ENCODE measurements at regions not wholly inside any gene's neighbourhood (a gene's known extent, or its start where the extent isn't known, plus 50 kb on each side); places are given as distances from the start of the nearest gene placed in this dataset.

DNA sequence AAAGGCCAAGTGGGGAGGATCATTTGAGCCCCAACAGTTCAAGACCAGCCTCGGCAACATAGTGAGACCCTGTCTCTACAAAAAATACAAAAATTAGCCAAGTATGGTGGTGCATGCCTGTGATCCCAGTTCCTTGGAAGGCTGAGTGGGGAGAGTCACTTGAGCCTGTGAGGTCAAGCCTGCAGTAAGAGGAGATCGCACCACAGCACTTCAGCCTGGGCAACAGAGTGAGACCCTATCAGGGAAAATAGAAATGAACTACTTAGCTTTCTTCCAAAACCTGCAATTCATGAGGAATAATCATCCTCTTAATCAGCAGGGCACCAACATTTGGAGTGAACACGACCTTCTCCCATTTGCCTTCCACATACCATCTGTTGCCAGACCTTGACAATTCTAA lies 96.1 kb downstream of the OR2K2 start:
- Mint-ChIP-seq H3K4me1 (peaks cover 4% of the 10 kb centered on the region), H3K27me3 (no peaks in the 10 kb centered on the region), H3K27ac (no peak overlapping the region), H3K4me3 (no peak overlapping the region), H3K36me3 (no peaks in the 10 kb centered on the region), H3K9me3 (no peaks in the 10 kb centered on the region)
- POLR2A ChIA-PET, result no interaction called here
- DNase-seq, result no peak
- ATAC-seq (ENCODE audit: low read depth), result no peak

DNA sequence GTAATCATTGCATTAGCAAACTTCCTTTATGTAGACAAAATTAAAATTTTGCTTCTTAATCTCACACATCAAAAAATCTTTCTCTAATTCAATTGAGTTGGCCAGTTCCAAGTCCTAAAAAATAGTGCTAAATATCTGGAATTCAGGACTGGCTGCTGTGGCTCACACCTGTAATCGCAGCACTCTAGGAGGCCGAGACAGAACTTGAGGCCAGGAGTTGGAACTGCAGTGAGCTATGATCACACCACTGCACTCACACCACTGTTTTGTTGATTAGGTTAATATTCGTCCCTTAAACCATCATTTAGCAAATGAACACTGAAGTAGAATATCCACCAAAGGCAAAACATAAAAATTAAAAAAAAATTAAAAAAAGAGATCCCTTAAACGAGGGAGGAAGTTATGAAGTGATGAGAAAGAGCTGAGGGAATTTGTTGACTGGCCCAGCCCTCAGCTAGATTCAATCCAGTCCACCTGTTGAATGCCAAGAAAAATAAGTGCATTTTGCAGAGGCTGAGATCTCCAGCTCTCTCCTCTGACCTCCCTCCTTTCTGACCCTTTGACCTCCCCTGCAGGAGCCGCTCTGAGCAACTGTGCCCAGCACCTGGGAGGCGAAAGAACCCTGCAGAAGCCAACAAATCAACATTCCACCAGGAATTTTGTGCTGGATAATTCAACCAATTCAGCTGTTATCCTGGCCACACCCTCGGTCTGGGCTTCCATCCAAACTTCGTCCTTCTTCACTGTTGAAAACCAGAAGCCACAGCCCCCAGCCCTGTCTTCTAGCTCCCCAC lies 96.8 kb downstream of the OR2K2 start:
- H3K27ac Mint-ChIP-seq, result no peak overlapping the region
- no peaks in the 10 kb centered on the region for H3K36me3 Mint-ChIP-seq
- ATAC-seq (ENCODE audit: low read depth), result no peak
- H3K27me3 Mint-ChIP-seq, result no peaks in the 10 kb centered on the region
- no peak overlapping the region for H3K4me3 Mint-ChIP-seq
- H3K4me1 Mint-ChIP-seq, result peaks cover 4% of the 10 kb centered on the region
- no peaks in the 10 kb centered on the region for H3K9me3 Mint-ChIP-seq
- no peak for DNase-seq
- POLR2A ChIA-PET, result no interaction called here

DNA sequence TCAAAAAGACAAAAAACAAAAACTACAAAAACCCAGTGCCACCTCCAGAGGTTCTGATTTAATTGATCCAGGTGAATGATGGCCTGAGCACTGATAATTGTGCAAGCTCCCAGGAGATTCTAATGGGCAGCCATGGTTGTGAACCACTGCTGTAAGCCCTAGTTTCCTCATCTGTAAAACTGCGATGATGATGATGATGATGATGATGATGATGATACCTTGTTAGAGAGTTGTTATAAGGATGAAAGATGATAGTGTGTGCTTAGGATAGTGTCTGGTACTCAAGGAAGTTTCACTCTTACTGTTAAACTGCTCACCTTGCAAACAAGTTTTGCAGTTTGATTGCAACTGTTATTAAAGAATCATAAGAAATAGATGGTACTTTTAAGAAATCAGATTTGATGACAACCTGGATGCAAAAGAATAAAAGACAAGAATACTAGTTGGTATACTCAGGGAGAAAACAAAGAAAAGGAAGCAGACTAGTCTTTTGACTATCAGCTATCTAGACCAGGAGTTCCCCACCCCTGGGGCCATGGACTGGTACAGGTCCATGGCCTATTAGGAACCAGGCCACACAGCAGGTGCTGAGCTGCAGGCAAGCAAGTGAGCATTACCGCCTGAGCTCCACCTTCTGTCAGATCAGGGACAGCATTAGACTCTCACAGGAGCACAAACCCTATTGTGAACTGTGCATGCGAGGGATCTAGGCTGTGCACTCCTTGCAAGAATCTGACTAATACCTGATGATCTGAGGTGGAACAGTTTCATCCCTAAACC lies 98.0 kb downstream of the OR2K2 start:
- no peaks in the 10 kb centered on the region for H3K4me1 Mint-ChIP-seq
- no peak for DNase-seq
- H3K27ac Mint-ChIP-seq, result no peak overlapping the region
- no peaks in the 10 kb centered on the region for H3K9me3 Mint-ChIP-seq
- H3K36me3 Mint-ChIP-seq, result no peaks in the 10 kb centered on the region
- no peaks in the 10 kb centered on the region for H3K27me3 Mint-ChIP-seq
- no peak for ATAC-seq (ENCODE audit: low read depth)
- POLR2A ChIA-PET, result no interaction called here
- H3K4me3 Mint-ChIP-seq, result no peak overlapping the region

DNA sequence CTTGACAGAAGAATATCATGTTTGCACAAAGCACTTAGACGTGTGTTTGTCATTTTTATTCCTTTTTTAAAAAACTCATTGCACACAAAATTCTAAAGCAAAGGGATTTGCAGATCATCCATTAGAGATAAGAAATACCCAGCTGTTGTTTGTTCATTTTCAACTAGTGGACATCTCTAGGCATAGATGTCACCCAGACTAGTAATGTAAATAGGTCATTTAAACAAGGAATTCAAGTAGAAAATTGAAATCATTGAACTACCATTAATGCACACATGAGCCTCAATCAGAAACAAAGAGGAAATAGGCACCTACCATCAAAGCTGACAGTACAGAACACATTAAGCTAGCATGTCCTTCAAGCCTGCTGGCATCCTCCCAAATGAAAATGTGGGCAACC lies 107.3 kb downstream of the OR2K2 start:
- Mint-ChIP-seq H3K27me3 (no peaks in the 10 kb centered on the region), H3K27ac (no peak overlapping the region), H3K4me1 (no peaks in the 10 kb centered on the region), H3K9me3 (peaks cover 2% of the 10 kb centered on the region), H3K36me3 (no peaks in the 10 kb centered on the region), H3K4me3 (no peak overlapping the region)
- ATAC-seq (ENCODE audit: low read depth), result no peak
- POLR2A ChIA-PET, result no interaction called here
- DNase-seq, result no peak

DNA sequence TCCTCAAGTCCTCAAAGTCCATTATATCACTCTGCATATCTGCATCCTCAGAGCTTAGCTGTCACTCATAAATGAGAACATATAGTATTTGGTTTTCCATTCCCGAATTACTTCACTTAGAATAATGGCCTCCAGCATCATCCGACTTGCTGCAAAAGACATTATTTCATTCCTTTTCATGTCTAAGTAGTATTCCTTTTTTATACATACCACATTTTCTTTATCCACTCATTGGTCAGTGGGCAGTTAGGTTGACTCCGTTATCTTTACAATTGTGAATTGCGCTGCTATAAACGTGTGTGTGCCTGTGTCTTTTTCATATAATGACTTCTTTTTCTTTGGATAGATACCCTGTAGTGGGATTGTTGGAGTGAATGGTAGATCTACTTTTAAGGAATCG lies 117.2 kb downstream of the OR2K2 start:
- no peaks in the 10 kb centered on the region for H3K9me3 Mint-ChIP-seq
- no peak overlapping the region for H3K4me3 Mint-ChIP-seq
- no peak overlapping the region for H3K27ac Mint-ChIP-seq
- no peaks in the 10 kb centered on the region for H3K27me3 Mint-ChIP-seq
- no peaks in the 10 kb centered on the region for H3K36me3 Mint-ChIP-seq
- POLR2A ChIA-PET, result no interaction called here
- no peak for ATAC-seq (ENCODE audit: low read depth)
- DNase-seq, result no peak
- no peaks in the 10 kb centered on the region for H3K4me1 Mint-ChIP-seq

DNA sequence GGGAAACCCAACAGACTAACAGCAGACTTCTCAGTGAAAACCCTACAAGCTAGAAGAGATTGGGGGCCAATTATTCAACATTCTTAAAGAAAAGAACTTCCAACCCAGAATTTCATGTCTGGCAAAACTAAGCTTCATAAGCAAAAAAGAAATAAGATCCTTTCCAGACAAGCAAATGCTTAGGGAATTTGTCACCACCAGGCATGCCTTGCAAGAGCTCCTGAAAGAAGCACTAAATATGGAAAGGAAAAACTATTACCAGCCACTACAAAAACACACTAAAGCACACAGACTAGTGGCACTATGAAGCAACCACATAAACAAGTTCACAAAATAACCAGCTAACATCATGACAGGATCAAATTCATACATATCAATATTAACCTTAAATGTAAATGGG lies 131.1 kb downstream of the OR2K2 start:
- H3K4me1 Mint-ChIP-seq, result no peaks in the 10 kb centered on the region
- H3K36me3 Mint-ChIP-seq, result peaks cover 1% of the 10 kb centered on the region
- ATAC-seq (ENCODE audit: low read depth) (no peak), DNase-seq (no peak)
- H3K27ac Mint-ChIP-seq, result no peak overlapping the region
- POLR2A ChIA-PET, result no interaction called here
- H3K4me3 Mint-ChIP-seq, result no peak overlapping the region
- H3K27me3 Mint-ChIP-seq, result no peaks in the 10 kb centered on the region
- H3K9me3 Mint-ChIP-seq, result peaks cover 9% of the 10 kb centered on the region

DNA sequence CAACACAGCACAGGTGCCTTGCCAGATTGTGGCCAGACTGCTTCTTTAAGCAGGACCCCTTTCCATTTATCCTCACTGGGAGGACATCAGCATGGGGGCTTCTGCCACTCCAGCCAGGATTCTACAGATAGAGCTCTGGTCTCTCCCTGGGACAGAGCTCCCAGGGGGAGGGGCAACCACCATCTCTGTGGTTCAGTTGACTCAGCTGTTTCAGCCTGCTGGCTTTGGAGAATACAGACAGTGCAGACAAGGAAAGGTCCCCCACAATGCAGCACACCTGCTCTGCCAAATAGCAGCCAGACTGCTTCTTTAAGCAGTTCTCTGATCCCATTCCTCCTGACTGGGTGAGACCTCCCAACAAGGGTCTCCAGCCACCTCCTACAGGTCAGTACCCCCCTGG lies 132.8 kb downstream of the OR2K2 start:
- no peaks in the 10 kb centered on the region for H3K4me1 Mint-ChIP-seq
- H3K27ac Mint-ChIP-seq, result no peak overlapping the region
- DNase-seq, result no peak
- ATAC-seq (ENCODE audit: low read depth), result no peak
- no peak overlapping the region for H3K4me3 Mint-ChIP-seq
- H3K36me3 Mint-ChIP-seq, result peaks cover under 1% of the 10 kb centered on the region
- H3K9me3 Mint-ChIP-seq, result peaks cover 5% of the 10 kb centered on the region
- no peaks in the 10 kb centered on the region for H3K27me3 Mint-ChIP-seq
- POLR2A ChIA-PET, result no interaction called here

DNA sequence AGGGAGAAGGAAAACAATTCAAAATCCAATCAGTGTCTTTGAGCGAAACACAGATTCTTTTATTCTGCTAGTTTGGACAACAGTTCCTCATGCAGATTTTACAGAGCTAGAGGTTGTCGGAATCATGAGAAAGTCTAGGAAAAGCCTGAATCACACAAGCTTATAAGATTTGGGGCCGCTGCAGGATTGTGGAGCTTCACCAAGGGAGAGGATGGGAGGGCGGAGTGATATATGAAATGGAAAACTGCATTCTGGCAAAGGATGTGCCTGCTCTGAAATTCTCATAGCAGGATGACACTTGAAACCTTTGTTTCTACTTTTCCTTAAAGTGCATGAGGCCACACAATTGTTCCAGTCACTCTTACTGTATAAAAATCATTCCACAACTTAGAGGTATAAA lies 134.3 kb downstream of the OR2K2 start:
- Mint-ChIP-seq H3K36me3 (no peaks in the 10 kb centered on the region), H3K4me1 (no peaks in the 10 kb centered on the region), H3K4me3 (no peak overlapping the region), H3K27ac (no peak overlapping the region), H3K9me3 (peaks cover 4% of the 10 kb centered on the region), H3K27me3 (no peaks in the 10 kb centered on the region)
- DNase-seq, result no peak
- POLR2A ChIA-PET, result no interaction called here
- ATAC-seq (ENCODE audit: low read depth), result no peak

DNA sequence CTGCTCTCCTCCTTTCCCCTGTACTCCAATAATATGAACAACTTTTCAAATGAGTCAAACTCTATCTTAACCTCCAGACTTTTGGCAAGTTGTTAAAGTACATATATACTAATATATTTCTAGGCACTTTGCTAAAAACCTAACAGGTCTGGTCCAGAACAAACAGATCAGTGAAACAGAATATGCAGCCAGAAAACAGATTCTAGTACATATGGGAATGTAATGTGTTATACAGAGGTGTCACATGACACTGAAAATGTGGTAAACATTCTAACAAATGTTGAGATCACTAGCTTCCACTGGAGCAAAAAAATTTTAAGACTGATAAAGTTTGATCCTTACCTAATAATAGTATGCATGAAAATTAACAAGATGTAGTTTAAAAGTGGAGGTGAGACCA lies 136.9 kb downstream of the OR2K2 start:
- DNase-seq, result no peak
- Mint-ChIP-seq H3K27ac (no peak overlapping the region), H3K4me3 (no peak overlapping the region), H3K9me3 (peaks cover 1% of the 10 kb centered on the region), H3K4me1 (no peaks in the 10 kb centered on the region), H3K27me3 (no peaks in the 10 kb centered on the region), H3K36me3 (no peaks in the 10 kb centered on the region)
- ATAC-seq (ENCODE audit: low read depth), result no peak
- POLR2A ChIA-PET, result no interaction called here

DNA sequence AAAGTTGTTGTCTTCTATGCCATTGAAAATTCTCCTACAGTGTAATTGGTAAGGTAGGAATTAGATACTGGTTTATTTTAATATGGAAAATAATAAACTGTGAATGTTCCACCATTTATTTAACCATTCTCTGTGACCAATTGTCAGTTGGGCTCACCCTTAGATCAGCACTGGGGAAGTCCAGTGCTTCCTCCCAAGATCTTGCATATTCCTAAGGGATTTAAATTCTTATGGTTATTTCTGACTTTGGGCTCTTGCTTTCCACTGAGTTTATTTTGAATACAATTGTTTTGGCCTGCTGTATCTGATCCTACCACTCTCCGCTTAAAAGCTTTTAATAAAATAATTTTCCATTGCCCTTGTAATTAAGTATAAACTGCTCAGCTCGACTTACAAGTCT lies 137.4 kb downstream of the OR2K2 start:
- no peaks in the 10 kb centered on the region for H3K9me3 Mint-ChIP-seq
- DNase-seq, result no peak
- no peak overlapping the region for H3K27ac Mint-ChIP-seq
- H3K36me3 Mint-ChIP-seq, result no peaks in the 10 kb centered on the region
- no peaks in the 10 kb centered on the region for H3K4me1 Mint-ChIP-seq
- no peaks in the 10 kb centered on the region for H3K27me3 Mint-ChIP-seq
- POLR2A ChIA-PET, result no interaction called here
- no peak for ATAC-seq (ENCODE audit: low read depth)
- H3K4me3 Mint-ChIP-seq, result no peak overlapping the region

DNA sequence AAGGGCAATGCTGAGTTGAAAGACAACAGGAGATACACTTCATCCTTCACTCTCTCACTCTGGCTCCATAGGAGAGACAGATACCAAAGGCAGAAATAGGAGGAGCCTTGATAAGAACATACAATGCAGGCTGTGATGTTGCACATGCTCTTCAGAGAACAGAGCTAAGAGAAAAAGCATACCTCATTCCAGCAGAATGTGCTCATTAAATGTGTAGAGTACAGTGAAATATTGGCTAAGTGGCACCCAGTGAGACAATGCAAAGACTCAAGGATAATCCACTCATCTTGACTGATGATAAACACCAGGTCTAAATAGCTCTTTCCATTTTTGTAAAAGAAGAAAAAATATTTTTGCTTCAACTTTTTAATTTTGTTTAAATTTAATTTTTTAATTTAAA lies 139.7 kb downstream of the OR2K2 start:
- Mint-ChIP-seq H3K4me1 (no peaks in the 10 kb centered on the region), H3K27ac (no peak overlapping the region), H3K36me3 (no peaks in the 10 kb centered on the region), H3K4me3 (no peak overlapping the region), H3K27me3 (no peaks in the 10 kb centered on the region), H3K9me3 (peaks cover 2% of the 10 kb centered on the region)
- ATAC-seq (ENCODE audit: low read depth), result no peak
- POLR2A ChIA-PET, result no interaction called here
- DNase-seq, result no peak

DNA sequence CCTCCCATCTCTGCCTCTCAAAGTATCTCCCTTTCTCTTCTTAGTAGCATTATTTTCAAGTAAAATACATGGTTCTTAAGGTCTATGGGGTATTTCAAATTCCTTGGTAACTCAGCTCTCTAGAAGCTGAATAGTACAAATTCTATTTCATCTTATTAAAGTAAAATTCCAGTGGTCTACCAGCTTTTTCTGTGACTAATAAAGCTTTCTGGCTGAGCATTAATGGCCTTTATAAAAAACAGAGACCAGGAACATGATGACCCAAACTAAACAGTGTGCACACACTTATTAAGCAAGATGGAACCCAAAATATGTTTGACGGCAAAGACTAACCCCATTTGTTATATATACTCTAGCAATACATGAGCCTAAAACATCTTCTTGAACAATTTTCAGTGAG lies 142.6 kb downstream of the OR2K2 start:
- Mint-ChIP-seq H3K27ac (no peak overlapping the region), H3K27me3 (no peaks in the 10 kb centered on the region), H3K36me3 (no peaks in the 10 kb centered on the region), H3K9me3 (peaks cover 2% of the 10 kb centered on the region), H3K4me1 (no peaks in the 10 kb centered on the region), H3K4me3 (no peak overlapping the region)
- no peak for ATAC-seq (ENCODE audit: low read depth)
- POLR2A ChIA-PET, result no interaction called here
- no peak for DNase-seq

DNA sequence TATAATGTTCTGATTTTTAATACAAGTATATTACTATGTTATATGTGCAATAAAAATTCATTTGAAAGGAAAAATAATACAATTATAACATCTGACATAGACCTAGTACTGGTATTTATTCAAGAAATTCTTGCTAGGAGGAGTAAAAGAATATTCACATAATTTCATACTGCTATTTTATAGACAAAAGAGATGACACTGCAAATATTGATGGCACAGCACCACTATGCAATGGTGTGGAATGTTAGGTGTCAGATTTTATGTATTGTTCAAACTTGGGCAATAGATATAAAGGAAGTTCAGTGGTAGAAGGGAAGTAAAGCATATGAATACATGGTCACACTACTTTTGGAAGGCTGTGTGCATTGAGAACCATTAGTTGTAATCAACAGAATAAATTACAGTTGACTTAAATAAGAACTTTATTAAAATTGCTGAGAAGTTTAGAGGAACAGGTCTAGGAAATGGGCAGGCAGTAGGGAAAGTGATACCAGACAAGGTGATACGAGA lies 143.9 kb downstream of the OR2K2 start:
- POLR2A ChIA-PET, result no interaction called here
- Mint-ChIP-seq H3K4me1 (no peaks in the 10 kb centered on the region), H3K4me3 (no peak overlapping the region), H3K27me3 (no peaks in the 10 kb centered on the region), H3K27ac (no peak overlapping the region), H3K36me3 (no peaks in the 10 kb centered on the region), H3K9me3 (peaks cover 2% of the 10 kb centered on the region)
- no peak for ATAC-seq (ENCODE audit: low read depth)
- no peak for DNase-seq

DNA sequence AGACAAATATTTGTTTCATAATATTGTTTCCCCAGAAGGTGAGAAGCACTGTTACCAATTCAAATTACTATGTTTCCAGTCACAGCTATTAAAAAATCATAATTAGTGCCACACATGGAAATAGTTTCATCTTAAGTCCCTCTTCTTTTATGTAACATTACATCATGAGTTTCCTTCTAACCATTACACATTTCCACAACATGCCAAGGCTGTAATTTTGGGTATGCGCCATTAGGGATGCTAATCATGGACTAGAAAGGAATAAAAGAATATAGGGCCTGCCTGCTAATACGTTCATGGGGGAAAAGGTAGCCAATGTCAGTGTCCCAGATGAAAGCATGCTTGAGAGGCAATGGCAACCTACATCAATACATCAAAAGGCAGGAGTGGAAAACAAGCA lies 142.5 kb upstream of the LPAR1 start:
- DNase-seq (no peak), ATAC-seq (ENCODE audit: low read depth) (no peak)
- Mint-ChIP-seq H3K27ac (no peak overlapping the region), H3K9me3 (no peaks in the 10 kb centered on the region), H3K4me3 (no peak overlapping the region), H3K36me3 (no peaks in the 10 kb centered on the region), H3K4me1 (no peaks in the 10 kb centered on the region), H3K27me3 (no peaks in the 10 kb centered on the region)
- POLR2A ChIA-PET, result no interaction called here

Measured in activated naive CD8-positive, alpha-beta T cell treated with anti-CD3 and anti-CD28 coated beads, Interleukin-2, amount 10 ng/mL, durations not matched to agents 7 days and 5 days (primary cell).